Smooth muscle cell (in vitro differentiated cells): ENCODE measurements at regions not wholly inside any gene's neighbourhood (a gene's known extent, or its start where the extent isn't known, plus 50 kb on each side); places are given as distances from the start of the nearest gene placed in this dataset.

Source experiments
- DNase-seq: peaks from one replicate; lab custom pipeline; 2025; ENCODE audit not compliant: unreplicated experiment; lab: John Stamatoyannopoulos, UW
- H2AFZ ChIP-seq: fragments of 200-600 bp; sonication (generic); 2 replicates; pipeline ENCODE4 v1.6.0; 2016; ENCODE audit warnings: antibody characterized with exemption, low read depth, mild to moderate bottlenecking
- H3F3A ChIP-seq: fragments of 200-600 bp; sonication (generic); 2 replicates; pipeline ENCODE4 v1.6.0; 2017; ENCODE audit warnings: antibody characterized with exemption, low read depth
- H3K27ac ChIP-seq: fragments of 200-600 bp; sonication (generic); 2 replicates; pipeline ENCODE4 v1.5.1; 2016; ENCODE audit warnings: low read depth, mild to moderate bottlenecking
- H3K27me3 ChIP-seq: fragments of 200-600 bp; sonication (generic); 2 replicates; pipeline ENCODE4 v1.6.1; 2016; ENCODE audit warnings: low read depth, mild to moderate bottlenecking
- H3K36me3 ChIP-seq: fragments of 200-600 bp; sonication (generic); 2 replicates; pipeline ENCODE4 v1.5.1; 2016; ENCODE audit warnings: low read depth
- H3K4me1 ChIP-seq: fragments of 200-600 bp; sonication (generic); 2 replicates; pipeline ENCODE4 v1.5.1; 2016; ENCODE audit warnings: low read depth
- H3K4me2 ChIP-seq: fragments of 200-600 bp; sonication (generic); 2 replicates; pipeline ENCODE4 v1.6.0; 2016; ENCODE audit warnings: mild to moderate bottlenecking
- H3K4me3 ChIP-seq: fragments of 200-600 bp; sonication (generic); 2 replicates; pipeline ENCODE4 v1.5.1; 2016; ENCODE audit warnings: mild to moderate bottlenecking
- H3K79me2 ChIP-seq: fragments of 200-600 bp; sonication (generic); 2 replicates; pipeline ENCODE4 v1.6.0; 2016; ENCODE audit warnings: low read depth, mild to moderate bottlenecking
- H3K9ac ChIP-seq: fragments of 200-600 bp; sonication (generic); 2 replicates; pipeline ENCODE4 v1.6.0; 2016; ENCODE audit warnings: low read depth
- H3K9me3 ChIP-seq: fragments of 200-600 bp; sonication (generic); replicated peaks from 2 replicates; pipeline ENCODE4 v1.5.1; 2016; ENCODE audit warnings: low read depth
- H4K20me1 ChIP-seq: fragments of 200-600 bp; sonication (generic); 2 replicates; pipeline ENCODE4 v1.6.0; 2016; ENCODE audit warnings: low read depth
- WGBS: methylation state at CpG from one replicate; pipeline ENCODE4 v1.1.7; 2016; ENCODE audit warnings: low lambda C conversion rate; 5-methylcytosine and 5-hydroxymethylcytosine counted together
- TF ChIP-seq, protein P1 (sequence below): fragments of 200-600 bp; sonication (generic); IDR thresholded peaks from 2 replicates; pipeline ENCODE4 v1.5.1; 2017; ENCODE audit warnings: borderline replicate concordance, mild to moderate bottlenecking, antibody characterized with exemption; ENCODE audit not compliant: insufficient read depth, poor library complexity, severe bottlenecking

DNA sequence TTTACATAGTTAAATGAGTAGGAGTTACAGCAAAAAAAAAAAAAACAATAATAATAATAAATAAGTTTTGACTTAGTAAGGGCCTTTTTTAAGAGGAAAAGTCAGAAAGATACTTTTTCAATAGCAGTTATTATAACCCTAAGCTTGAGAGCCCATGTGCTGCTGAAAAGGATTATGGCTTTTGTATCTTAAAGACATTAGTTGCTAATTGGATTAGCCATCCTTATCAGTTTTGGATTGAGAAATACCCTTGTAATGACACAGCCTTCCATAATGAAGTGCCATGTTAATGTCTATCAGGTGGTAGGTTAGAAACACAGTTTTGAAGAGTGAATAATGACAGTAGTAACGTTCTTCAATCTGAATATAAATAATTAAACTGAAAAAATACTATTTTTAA, 554.0 kb downstream of the RIT2 start:
- Histone ChIP-seq H3F3A (no peaks in the 10 kb centered on the region), H3K27me3 (no peaks in the 10 kb centered on the region), H3K27ac (no peak overlapping the region), H3K4me2 (no peak overlapping the region), H3K79me2 (no peaks in the 10 kb centered on the region), H2AFZ (no peak overlapping the region), H3K9ac (no peak overlapping the region), H3K4me3 (no peak overlapping the region), H3K4me1 (no peaks in the 10 kb centered on the region), H4K20me1 (no peaks in the 10 kb centered on the region), H3K36me3 (no peaks in the 10 kb centered on the region), H3K9me3 (no peaks in the 10 kb centered on the region)
- no peak for DNase-seq
- WGBS: 72% methylated on average over 1 of the region's 1 CpG
- TF ChIP-seq, protein P1, sequence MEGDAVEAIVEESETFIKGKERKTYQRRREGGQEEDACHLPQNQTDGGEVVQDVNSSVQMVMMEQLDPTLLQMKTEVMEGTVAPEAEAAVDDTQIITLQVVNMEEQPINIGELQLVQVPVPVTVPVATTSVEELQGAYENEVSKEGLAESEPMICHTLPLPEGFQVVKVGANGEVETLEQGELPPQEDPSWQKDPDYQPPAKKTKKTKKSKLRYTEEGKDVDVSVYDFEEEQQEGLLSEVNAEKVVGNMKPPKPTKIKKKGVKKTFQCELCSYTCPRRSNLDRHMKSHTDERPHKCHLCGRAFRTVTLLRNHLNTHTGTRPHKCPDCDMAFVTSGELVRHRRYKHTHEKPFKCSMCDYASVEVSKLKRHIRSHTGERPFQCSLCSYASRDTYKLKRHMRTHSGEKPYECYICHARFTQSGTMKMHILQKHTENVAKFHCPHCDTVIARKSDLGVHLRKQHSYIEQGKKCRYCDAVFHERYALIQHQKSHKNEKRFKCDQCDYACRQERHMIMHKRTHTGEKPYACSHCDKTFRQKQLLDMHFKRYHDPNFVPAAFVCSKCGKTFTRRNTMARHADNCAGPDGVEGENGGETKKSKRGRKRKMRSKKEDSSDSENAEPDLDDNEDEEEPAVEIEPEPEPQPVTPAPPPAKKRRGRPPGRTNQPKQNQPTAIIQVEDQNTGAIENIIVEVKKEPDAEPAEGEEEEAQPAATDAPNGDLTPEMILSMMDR: no peak

DNA sequence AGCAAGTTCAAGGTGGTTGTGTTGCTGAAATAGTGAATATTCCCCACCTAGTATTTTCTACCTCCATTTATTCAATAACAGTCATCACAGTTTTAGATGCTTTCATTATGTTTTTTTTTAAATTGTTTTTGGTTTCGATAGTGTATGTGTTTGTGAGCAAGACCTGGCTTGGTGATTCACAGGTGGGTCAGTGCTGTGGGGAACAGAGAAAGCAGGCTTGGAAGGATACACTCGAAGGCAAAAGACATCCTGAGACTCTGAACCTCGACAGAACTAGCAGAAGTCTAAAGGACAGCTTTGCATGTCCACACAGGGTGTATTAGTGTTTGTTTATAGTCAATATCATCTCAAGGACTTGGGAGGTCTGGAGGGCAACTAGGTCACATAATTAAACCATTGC, 551.5 kb downstream of the RIT2 start:
- Histone ChIP-seq H3K27me3 (no peaks in the 10 kb centered on the region), H2AFZ (no peak overlapping the region), H3K36me3 (no peaks in the 10 kb centered on the region), H3K27ac (no peak overlapping the region), H3K9me3 (no peaks in the 10 kb centered on the region), H3K4me1 (no peaks in the 10 kb centered on the region), H4K20me1 (no peaks in the 10 kb centered on the region), H3K4me3 (no peak overlapping the region), H3K4me2 (no peak overlapping the region), H3K79me2 (no peaks in the 10 kb centered on the region), H3K9ac (no peak overlapping the region), H3F3A (no peaks in the 10 kb centered on the region)
- DNase-seq: no peak
- WGBS: 91% methylated on average over 3 of the region's 3 CpGs
- TF ChIP-seq, protein P1: no peak

DNA sequence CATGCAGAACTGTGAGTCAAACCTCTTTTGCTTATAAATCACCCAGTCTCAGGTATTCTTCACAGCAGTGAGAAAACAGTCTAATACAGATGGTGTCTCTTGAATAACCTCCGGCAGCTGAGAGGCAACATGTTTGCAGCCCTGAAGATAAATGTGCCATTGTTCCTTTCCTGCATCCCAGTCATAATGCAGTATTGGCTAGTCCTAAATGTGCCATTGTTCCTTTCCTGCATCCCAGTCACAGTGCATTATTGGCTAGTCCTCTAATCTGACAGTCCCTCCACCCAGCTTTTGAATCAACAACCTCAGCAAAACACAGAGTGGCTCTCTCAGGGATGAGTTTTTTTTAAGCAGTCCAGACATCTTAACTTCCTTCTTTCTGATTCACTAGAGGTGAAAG, 550.7 kb downstream of the RIT2 start:
- Histone ChIP-seq H3K79me2 (no peaks in the 10 kb centered on the region), H4K20me1 (no peaks in the 10 kb centered on the region), H3K4me1 (no peaks in the 10 kb centered on the region), H2AFZ (no peak overlapping the region), H3K36me3 (no peaks in the 10 kb centered on the region), H3K4me3 (no peak overlapping the region), H3F3A (no peaks in the 10 kb centered on the region), H3K27ac (no peak overlapping the region), H3K9me3 (no peaks in the 10 kb centered on the region), H3K27me3 (no peaks in the 10 kb centered on the region), H3K9ac (no peak overlapping the region), H3K4me2 (no peak overlapping the region)
- TF ChIP-seq, protein P1: no peak
- WGBS: 93% methylated on average over 1 of the region's 1 CpG
- DNase-seq: no peak

DNA sequence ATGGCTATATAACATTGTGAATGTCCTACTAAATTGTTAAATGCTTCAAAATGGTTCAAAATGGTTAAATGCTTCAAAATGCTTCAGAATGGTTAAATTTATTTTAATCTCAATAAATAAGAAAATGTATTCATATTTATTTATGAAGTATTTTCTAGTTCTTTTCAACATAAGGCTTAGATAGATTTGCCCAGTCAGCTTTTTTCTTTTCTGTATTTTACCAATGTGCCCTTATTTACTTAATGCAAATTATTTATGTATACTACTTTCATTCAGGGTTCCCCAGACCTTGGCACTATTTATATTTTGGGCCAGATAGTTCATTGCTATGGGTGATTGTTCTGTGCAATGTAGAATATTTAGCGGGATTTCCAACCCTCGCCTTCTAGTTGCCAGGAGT, 546.7 kb downstream of the RIT2 start:
- Histone ChIP-seq H3K9ac (no peak overlapping the region), H2AFZ (no peak overlapping the region), H4K20me1 (no peaks in the 10 kb centered on the region), H3K27ac (no peak overlapping the region), H3F3A (no peaks in the 10 kb centered on the region), H3K36me3 (no peaks in the 10 kb centered on the region), H3K4me3 (no peak overlapping the region), H3K79me2 (no peaks in the 10 kb centered on the region), H3K9me3 (no peaks in the 10 kb centered on the region), H3K4me1 (no peaks in the 10 kb centered on the region), H3K27me3 (no peaks in the 10 kb centered on the region), H3K4me2 (no peak overlapping the region)
- TF ChIP-seq, protein P1: no peak
- 98% methylated on average over 2 of the region's 2 CpGs for WGBS
- DNase-seq: no peak
